ENCODE measurements at regions not wholly inside any gene's neighbourhood (a gene's known extent, or its start where the extent isn't known, plus 50 kb on each side); places are given as distances from the start of the nearest gene placed in this dataset.

DNA sequence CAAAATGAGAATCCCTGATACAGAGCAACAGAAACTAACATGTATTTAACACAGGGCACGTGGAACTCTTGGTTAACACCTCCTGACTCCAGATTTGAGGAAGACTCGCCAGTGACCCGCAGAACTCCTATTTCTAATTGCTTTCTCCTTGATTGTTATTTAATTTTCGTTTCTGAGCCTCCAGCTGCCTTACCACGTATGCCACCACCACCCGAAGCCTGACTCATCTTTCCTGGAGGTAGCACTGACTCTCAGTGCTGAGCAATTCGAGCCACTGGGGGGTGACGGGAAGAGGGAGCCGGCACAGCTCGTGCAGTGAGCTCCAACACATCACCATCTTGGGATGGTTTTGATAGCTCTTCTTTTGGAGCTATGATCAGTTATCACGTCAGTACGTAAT is 273.9 kb upstream of the MGMT start:
- TF ChIP-seq, protein P1, sequence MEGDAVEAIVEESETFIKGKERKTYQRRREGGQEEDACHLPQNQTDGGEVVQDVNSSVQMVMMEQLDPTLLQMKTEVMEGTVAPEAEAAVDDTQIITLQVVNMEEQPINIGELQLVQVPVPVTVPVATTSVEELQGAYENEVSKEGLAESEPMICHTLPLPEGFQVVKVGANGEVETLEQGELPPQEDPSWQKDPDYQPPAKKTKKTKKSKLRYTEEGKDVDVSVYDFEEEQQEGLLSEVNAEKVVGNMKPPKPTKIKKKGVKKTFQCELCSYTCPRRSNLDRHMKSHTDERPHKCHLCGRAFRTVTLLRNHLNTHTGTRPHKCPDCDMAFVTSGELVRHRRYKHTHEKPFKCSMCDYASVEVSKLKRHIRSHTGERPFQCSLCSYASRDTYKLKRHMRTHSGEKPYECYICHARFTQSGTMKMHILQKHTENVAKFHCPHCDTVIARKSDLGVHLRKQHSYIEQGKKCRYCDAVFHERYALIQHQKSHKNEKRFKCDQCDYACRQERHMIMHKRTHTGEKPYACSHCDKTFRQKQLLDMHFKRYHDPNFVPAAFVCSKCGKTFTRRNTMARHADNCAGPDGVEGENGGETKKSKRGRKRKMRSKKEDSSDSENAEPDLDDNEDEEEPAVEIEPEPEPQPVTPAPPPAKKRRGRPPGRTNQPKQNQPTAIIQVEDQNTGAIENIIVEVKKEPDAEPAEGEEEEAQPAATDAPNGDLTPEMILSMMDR (IDR thresholded peaks at IDR 0.05; ENCODE audit: extremely low read depth in 1 of 2, insufficient read depth in 1 of 2, low read depth in 1 of 2, low read length in 2 of 2): no peak
- TF ChIP-seq POLR2A (IDR thresholded peaks at IDR 0.05; ENCODE audit: low read depth, low read length): no peak
- no peak for TF ChIP-seq POLR2AphosphoS5 (IDR thresholded peaks at IDR 0.05; ENCODE audit: insufficient read depth, low read depth, low read length)
- TF ChIP-seq FOS (IDR thresholded peaks at IDR 0.05; ENCODE audit: borderline replicate concordance, insufficient read depth, low read length): no peak
- no peak for TF ChIP-seq EZH2 (IDR thresholded peaks at IDR 0.05; ENCODE audit: borderline replicate concordance, low read depth, low read length, severe bottlenecking)
